Lower leg skin (tissue), 4 donors: ENCODE measurements at regions not wholly inside any gene's neighbourhood (a gene's known extent, or its start where the extent isn't known, plus 50 kb on each side); places are given as distances from the start of the nearest gene placed in this dataset.

Experiments
- DNase-seq, 2 donors: peaks; one replicate each; pipeline ENCODE4 v3.0.0-alpha.2; 2019; ENCODE audit warnings: low spot score in 2 of 2
- H3K4me3 ChIP-seq: fragments of 200-600 bp; sonication (generic); 2 replicates; pipeline ENCODE4 v1.5.1; 2017; ENCODE audit warnings: mild to moderate bottlenecking, low read depth; ENCODE audit not compliant: poor library complexity, severe bottlenecking
- POLR2A ChIP-seq, 2 donors: fragments of 450-650 bp; IDR thresholded peaks; one replicate each; pipeline ENCODE4 v1.6.1; 2016 to 2017; ENCODE audit warnings: antibody characterized with exemption in 2 of 2, mild to moderate bottlenecking in 1 of 2, moderate library complexity in 1 of 2
- WGBS, 2 donors: methylation state at CpG; one replicate each; pipeline ENCODE4 v1.1.5; 2018; 5-methylcytosine and 5-hydroxymethylcytosine counted together
- intact Hi-C: fragments of 100-400 bp; cut with DNase I; formaldehyde crosslinking; loops from one replicate; pipeline ENCODE4 v1.15.0; 2023; ENCODE audit warnings: low total_unique reads
- TF ChIP-seq, protein P1 (sequence below), 3 donors: fragments of 450-650 bp; IDR thresholded peaks; one replicate each; pipeline ENCODE4 v1.5.1; 2016; ENCODE audit warnings: antibody characterized with exemption in 3 of 3, mild to moderate bottlenecking in 3 of 3, moderate library complexity in 2 of 3

GRCh38 chr20:40481743-40482458, 207.1 kb downstream of the MAFB start:
- TF ChIP-seq POLR2A (IDR thresholded peaks at IDR 0.05) = no peak
- TF ChIP-seq, protein P1, sequence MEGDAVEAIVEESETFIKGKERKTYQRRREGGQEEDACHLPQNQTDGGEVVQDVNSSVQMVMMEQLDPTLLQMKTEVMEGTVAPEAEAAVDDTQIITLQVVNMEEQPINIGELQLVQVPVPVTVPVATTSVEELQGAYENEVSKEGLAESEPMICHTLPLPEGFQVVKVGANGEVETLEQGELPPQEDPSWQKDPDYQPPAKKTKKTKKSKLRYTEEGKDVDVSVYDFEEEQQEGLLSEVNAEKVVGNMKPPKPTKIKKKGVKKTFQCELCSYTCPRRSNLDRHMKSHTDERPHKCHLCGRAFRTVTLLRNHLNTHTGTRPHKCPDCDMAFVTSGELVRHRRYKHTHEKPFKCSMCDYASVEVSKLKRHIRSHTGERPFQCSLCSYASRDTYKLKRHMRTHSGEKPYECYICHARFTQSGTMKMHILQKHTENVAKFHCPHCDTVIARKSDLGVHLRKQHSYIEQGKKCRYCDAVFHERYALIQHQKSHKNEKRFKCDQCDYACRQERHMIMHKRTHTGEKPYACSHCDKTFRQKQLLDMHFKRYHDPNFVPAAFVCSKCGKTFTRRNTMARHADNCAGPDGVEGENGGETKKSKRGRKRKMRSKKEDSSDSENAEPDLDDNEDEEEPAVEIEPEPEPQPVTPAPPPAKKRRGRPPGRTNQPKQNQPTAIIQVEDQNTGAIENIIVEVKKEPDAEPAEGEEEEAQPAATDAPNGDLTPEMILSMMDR (IDR thresholded peaks at IDR 0.05) = no peak
- no peak for DNase-seq
- WGBS, 2 donors = 81 to 84% methylated on average over 7 of the region's 7 CpGs
- no peak overlapping the region for H3K4me3 ChIP-seq
- intact Hi-C loops = no loop called here

DNA sequence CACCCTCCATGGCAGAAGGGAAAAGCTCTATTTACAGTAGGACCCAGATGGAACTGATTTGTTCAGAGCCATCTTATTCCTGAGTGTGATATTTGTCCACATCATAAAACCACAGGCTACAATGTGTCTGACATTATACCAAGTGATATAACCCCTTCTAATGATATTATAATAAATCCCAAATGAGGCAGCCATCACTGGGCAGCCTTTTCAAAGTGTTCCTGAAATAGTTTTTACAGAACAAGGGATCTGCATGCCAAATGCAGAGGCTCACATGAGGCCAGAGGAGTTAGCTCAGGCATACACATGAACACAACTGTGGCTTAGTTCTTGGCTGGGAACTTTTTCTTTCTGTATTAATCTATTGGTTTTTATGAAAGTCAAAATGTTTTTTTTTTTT, 207.7 kb downstream of the MAFB start:
- no peak for TF ChIP-seq POLR2A (IDR thresholded peaks at IDR 0.05)
- TF ChIP-seq, protein P1 (IDR thresholded peaks at IDR 0.05) = no peak
- no peak for DNase-seq
- H3K4me3 ChIP-seq = no peak overlapping the region
- intact Hi-C loops = no loop called here

GRCh38 chr20:40477805-40478204, 211.2 kb downstream of the MAFB start:
- TF ChIP-seq, protein P1 (IDR thresholded peaks at IDR 0.05) = no peak
- no peak overlapping the region for H3K4me3 ChIP-seq
- DNase-seq = no peak
- WGBS, 2 donors = 61 to 73% methylated on average over 3 of the region's 3 CpGs
- intact Hi-C loops = no loop called here

DNA sequence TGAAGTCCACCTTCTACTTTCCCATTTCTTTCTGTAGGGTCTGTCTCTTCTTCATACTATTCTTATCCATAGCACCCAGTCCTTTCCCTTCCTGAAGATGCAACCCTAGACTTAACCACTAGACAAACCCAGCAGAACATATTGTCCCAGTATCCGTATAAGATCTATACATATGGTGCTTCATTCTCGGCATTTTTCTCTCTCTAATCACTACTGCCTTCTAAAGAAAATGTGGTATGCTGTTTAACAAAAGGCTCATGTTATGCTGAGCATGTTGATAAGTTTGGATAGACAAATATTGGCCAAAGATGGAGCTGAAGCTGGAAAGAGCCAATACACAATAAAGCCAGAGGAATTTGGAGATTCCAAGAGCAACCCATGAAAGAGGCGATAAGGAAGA, 212.6 kb downstream of the MAFB start:
- 97% methylated on average over 3 of the region's 3 CpGs for WGBS, 2 donors
- DNase-seq = no peak
- intact Hi-C loops = no loop called here
- no peak overlapping the region for H3K4me3 ChIP-seq
- no peak for TF ChIP-seq POLR2A (IDR thresholded peaks at IDR 0.05)
- TF ChIP-seq, protein P1 (IDR thresholded peaks at IDR 0.05) = no peak

- no peak for DNase-seq
- no peak for TF ChIP-seq POLR2A (IDR thresholded peaks at IDR 0.05)
- TF ChIP-seq, protein P1 (IDR thresholded peaks at IDR 0.05) = no peak
- WGBS, 2 donors = 84 to 94% methylated on average over 1 of the region's 1 CpG
- intact Hi-C loops = no loop called here
- no peak overlapping the region for H3K4me3 ChIP-seq
These were observed 216.1 kb downstream of the MAFB start for GRCh38 chr20:40472905-40473304.

DNA sequence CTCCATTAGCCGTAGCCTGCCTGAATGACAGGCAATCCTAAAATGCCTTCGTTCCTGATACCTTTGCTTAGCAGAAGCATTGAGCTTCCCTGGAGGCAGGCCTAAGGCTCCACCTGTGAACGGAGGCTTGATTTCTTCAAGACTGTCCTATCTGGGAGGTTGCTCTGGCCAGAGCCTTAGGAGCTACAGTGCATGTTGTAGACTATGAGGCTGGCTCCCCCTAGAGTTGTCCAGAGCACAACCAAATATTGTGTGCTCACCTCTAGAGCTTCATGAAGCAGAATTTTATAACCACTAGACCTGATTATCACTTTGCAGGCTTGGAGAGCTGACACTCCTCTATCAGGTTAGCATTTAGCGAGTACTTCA, 217.8 kb downstream of the MAFB start:
- no peak for DNase-seq
- no peak overlapping the region for H3K4me3 ChIP-seq
- WGBS, 2 donors = 76 to 84% methylated on average over 4 of the region's 4 CpGs
- intact Hi-C loops = no loop called here
- TF ChIP-seq, protein P1 (IDR thresholded peaks at IDR 0.05) = no peak
- no peak for TF ChIP-seq POLR2A (IDR thresholded peaks at IDR 0.05)
